SKM-1 (cell line): ENCODE measurements at regions not wholly inside any gene's neighbourhood (a gene's known extent, or its start where the extent isn't known, plus 50 kb on each side); places are given as distances from the start of the nearest gene placed in this dataset.
"Not testable (repeated sequence)": the region's sequence is repeated elsewhere in the genome, so short reads cannot be mapped to it uniquely, and the experiment has no call there.

Experiments
- DNase-seq: peaks from one replicate; lab custom pipeline; 2025; ENCODE audit not compliant: unreplicated experiment; lab: John Stamatoyannopoulos, UW

DNA sequence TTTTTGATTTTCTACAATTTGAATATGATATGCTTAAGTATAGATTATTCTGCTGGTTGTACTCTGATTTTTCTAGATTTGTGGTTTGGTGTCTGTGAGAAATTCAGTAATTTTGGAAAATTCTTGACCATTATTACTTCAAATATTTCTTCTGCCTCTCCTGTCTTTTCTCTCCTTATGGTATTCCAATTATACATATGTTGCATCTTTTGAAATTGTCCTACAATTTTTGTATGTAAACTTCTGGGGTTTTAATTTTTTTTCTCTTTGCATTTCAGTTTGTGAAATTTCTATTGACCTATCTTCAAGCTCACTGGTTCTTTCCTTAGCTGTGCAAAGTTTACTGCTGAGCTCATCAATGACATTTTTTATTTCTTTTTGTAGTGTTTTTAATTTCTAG lies 534.4 kb upstream of the SLC35B3 start:
- DNase-seq = no peak

DNA sequence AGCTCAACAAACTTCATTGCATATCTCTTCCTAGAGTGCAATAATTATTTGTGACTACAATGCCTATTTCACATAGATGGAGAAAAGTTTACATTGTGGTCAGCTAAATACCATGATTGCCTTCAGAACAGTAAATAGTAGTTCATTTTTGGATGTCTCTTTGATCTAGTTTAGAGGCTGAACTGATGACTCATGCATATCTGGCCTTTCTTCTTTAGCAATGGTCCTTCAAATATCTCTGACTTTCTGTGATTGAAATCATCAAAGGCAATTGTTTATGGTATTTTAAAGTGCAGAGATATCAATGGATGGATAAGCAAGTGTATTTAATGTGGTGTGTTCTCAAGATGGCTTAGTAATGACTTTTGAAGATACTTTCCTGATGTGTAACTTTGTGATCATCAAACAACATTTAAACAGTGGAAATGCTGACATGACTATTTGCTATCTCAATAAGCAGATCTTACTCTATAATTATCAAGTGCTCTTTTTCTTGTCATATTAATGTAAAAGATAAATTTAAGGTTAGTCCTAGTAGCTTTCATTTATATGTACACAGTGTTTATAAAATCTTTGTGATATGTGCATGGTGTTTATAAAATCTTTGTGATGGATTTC lies 523.7 kb upstream of the SLC35B3 start:
- no peak for DNase-seq

DNA sequence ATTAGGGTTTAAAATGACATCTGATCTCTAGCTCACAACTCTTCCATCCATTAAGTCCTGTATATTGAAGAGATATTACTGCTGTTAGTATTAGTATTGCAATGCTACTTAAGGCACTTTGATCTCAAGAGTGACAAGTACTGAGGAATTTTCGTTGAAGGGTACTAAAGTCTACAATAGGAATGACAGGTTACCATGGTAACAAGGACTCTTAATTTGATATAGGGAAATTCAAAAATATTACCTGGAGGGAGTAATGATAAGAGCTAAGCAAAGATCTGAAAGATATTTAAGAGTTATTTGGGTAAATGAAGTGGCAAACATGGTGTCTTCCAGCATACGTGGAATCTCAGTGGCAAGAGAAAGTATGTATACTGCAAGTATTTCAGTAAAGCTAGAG lies 518.0 kb upstream of the SLC35B3 start:
- DNase-seq = no peak

DNA sequence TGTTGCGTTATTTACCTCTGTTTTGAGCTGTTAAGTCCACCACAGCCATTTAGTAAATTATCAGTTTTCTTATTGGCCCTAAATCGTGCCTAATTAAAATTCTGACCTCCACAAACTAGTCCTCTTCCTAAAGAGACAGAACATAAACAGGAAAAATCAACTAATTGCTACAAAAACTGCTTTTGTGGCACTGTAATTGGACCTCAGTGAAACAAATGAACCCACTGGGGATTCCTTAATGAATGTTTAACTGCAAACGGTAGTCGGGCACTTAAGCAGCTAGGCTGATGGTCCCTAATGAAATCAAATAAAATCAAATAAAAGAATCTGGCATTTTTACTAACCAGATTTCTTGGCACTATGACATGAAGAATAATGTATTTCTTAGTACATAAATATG lies 513.4 kb upstream of the SLC35B3 start:
- DNase-seq = no peak

DNA sequence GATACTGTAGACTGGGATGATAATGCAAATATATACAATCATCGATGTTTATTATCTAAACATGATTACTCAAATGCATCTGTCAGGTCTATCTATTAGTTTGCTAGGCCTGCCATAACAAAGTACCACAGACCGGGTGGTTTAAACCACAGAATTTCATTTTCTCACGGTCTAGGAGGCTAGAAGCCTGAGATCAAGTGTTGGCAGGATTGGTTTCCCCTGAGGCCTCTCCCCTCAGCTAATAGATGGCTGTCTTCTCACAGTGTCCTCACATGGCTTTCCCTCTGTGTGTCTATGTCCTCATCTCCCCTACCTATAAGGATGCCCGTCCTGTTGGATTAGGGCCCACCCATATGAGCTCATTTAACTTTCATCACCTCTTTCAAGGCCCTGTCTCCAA lies 512.6 kb upstream of the SLC35B3 start:
- no peak for DNase-seq

DNA sequence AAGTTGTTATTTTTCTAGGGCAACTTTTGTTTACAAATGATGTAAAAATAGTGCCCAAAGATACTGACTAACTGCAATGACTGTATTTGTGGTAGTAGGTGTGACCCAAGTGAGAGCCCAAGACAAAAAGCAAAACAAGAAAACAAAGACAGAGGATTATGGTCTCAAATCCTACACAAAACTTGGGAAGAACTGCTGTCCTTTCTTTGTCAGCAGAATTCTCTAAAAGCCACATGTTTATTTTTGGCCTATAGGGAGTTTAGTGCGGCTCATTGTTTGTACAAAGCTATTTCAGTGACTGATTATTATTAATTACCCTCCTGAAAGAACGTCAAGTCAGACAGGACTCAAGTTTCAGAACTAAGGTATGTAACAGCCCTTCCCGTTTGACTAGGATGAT lies 509.2 kb upstream of the SLC35B3 start:
- no peak for DNase-seq

DNA sequence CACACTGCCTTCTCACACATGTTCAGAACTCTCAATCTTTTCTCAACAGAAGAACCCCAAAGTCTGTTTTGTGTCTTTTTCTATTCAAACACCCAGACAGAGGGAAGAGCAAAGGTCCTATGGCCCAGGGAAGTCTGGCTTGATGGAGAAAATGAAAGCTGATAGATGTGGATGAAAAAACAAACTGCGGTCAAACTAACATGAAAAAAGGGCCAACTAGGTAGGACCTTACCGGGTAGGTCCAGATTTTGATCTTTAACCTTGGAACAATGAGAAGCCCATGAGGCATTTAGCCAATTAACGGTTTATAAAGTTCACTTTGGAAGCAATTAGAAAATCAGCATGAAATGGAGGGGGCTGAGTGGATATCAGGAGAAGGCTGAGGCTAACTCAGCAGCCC lies 507.7 kb upstream of the SLC35B3 start:
- no peak for DNase-seq

DNA sequence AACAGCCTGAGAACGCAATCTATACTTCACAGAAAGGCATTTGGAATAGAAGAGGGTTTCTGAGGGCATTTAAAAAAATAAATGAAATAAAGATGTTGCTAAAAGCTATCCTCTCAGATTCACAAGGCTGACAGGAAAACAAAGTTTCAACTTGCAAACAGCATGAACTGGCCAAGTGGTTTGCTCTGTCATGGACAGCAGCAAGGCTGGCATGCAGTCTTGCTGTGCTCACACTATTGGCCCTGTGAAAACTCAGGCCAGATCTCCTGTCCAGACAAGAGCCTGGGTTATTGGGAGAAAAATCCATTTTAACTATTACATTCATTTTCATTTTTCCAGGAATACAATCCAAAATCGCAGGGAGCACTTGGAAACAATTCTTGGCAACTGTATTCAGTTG lies 506.2 kb upstream of the SLC35B3 start:
- no peak for DNase-seq

DNA sequence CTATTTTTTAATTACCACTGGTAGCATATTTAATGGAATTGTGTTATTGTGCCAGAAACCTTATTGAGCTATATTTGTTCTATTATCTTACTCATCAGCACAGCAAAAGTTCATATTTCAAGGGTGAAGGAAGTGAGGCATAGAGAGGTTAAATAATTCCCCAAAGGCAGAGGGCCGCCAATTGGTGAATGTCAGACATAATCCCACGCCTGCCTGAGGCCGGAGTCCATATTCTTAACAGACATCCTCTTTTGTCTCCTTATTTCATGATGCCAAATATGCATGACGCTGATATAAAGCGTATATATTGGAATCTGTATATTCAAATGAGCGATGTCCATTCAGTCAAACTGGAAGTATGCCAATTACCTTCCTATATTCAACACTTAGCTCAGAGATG lies 505.0 kb upstream of the SLC35B3 start:
- DNase-seq = no peak

DNA sequence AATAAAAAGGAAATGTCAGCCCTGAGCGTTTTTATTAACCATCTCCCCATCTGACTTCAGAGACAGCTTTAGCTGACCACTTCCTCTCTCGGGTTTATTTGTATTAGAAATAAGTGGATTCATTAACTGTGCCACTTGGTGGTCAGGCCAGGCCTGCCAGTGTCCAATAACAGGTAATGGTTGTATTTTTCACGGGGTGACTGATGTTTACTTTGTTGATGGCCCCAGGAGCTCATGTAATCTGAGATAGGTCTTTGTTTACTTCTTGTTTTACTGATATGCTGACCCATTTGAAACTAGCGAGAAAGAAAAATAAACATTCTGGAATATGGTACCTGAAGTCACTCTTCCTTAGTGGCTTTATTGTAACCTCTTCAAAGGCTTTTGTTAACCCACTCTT lies 504.3 kb upstream of the SLC35B3 start:
- no peak for DNase-seq

DNA sequence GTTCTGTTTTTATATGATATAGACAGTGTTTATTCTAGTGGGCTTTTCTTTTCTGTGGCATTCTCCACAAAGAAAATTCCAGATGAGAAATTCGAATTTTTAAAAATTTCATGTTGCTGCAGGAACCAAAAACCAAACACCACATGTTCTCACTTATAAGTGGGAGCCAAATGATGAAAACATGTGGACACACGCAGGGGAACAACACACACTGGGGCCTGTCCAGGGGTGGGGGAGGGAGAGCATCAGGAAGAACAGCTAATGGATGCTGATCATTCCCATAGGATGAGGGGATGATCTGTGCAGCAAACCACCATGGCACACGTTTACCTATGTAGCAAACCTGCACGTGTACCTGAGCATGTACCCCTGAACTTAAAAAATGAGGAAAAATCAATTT lies 499.0 kb upstream of the SLC35B3 start:
- no peak for DNase-seq

DNA sequence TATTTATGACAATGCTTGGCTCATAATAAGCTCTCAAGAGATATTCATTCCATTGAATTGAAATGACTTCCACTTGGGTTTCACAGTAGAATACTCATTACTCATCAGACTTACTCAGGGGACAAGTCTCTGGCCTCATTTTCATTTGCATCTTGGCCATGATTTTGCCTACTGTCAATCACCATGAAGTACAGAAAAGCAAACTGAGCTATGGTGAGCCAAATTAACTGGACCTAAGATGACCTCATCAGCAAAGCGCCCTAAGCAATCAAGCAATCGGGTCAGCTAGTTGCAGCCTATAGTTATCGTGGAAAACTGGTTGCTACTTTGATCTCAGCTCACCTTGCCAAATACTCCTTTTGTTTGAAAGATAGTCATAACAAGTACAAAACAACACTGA lies 494.7 kb upstream of the SLC35B3 start:
- no peak for DNase-seq

DNA sequence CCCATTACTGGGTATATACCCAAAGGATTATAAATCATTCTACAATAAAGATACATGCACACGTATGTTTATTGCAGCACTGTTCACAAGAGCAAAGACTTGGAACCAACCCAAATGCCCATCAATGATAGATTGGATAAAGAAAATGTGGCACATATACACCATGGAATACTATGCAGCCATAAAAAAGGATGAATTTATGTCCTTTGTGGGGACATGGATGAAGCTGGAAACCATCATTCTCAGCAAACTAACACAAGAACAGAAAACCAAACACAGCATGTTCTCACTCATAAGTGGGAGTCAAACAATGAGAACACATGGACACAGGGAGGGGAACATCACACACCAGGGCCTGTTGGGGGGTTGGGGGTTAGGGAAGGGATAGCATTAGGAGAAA lies 484.9 kb upstream of the SLC35B3 start:
- DNase-seq = not testable (repeated sequence)

DNA sequence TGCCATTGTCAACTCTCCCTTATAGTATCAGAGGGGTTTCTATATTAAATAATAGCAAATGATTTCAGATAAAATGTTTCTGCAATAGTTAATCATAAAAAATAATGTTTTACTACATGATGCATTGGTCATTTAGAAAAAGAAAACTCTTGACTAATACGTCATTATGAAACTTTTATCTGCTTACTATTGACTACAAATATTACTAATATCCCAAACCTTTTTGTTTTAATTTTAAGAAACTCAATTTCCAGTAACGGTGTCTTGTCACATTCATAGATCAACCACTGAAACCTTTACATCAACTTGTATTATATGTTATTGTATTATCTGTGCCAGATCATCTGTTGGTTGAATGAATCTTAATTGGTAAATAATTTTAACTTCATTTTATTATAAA lies 482.9 kb upstream of the SLC35B3 start:
- DNase-seq = no peak

DNA sequence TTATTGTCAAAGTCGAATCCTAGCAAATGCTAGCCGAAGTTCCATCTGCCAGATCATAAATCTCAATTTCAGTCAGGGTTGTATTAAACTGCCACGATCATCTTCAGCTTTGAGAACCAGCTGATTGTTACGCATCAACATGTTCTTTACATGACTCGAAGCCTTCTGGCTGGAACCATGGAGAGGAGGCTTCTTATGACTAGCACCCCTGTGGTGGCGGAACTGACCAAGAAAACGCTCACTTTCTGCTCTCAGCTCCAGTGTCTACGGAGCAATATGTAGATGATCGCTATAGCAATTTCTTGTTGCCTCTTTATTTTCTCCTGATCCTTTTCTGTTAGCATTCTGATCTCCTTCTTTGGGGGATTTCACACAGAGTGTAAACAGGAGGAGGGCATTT lies 479.4 kb upstream of the SLC35B3 start:
- DNase-seq = no peak

DNA sequence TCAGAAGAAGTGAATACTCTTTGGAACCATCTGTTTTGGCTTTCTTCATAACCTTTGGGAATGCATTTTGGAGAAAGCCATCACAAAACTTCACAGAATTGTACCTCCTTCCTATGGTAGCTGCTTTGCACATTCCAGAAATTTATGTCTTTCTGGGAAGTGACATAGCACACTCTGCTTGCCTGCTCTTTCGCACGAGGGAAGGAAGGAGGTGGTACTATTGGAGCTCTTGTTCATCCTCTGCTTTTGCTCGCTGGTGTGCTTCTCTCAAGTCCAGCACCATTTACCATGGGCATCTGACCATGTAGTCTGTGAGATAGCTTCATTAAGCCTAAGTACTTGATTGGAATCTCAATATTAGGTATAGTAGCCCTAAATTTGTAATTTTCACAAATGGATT lies 473.3 kb upstream of the SLC35B3 start:
- no peak for DNase-seq

DNA sequence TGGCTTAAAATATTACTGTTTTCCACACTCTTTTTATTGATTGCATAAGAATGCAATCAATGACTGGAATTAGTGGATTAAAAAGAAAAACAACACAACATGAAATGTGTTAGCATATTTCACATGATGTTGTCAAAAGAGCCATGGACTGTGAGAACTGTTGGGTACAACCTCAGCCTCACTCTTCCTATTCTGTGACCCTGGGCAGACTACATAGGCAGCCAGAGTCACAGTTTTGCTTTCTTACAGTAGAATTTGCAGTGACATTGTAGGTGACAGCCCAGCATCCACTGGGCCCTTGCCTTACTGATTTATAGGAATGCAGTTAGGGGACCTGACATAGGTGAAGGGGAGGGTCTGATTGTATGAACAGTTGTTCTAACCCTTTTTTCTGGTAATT lies 471.4 kb upstream of the SLC35B3 start:
- DNase-seq = no peak

DNA sequence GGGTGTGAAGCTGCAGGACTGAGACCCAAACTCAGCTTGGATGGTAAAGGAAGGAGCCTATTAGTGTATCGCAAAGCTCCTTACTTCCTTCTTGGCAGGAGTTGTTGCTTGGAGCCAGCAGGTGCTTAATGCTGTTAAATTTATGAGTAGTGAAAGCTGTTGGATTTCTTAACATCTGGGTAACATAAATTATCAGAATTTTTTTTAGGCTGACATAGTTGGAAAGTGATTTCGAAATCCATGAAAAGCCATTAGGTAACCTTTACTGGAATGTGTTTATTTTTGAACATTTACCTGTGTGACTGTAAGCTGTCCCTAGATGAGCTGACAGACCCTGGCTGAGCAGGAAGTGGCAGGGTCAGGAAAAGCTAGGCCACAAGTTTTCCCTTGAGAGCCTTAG lies 470.4 kb upstream of the SLC35B3 start:
- DNase-seq = no peak

DNA sequence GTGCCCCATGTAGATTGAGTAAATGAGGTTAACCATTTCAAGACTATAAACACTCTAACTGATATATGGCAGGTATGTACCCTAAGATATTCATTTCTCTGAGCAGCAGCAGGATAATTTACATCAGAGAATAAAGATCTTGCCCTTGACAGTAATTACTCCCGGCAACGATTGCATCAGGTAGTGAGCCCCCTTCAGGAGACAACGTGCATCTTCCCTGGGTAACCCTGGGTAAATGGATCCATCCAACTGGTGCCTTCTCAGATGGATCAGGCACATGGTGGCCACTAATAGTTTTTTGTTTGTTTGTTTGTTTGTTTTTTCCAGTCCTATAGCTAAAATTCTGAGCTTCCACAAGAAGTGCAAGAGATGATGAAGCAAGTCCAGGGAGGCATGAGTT lies 469.4 kb upstream of the SLC35B3 start:
- no peak for DNase-seq

DNA sequence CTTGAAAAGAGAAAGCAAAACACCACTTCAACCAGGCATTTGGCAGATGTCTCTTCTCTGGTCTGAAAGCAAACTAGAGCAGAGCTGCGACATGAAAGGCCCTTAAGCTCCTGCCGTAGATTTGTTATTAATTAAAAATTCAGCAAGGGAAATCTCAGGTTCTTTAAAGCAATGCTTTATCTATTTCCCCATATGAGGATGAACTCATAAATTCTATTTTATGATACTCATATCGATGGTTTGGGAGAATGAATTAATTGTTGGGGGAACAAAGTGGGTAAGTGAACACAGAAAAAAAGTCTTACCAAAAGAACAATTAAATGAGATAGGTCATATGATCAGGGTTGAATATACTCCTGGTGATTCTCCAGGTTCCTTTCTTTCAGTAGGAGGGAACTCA lies 464.7 kb upstream of the SLC35B3 start:
- DNase-seq = no peak

DNA sequence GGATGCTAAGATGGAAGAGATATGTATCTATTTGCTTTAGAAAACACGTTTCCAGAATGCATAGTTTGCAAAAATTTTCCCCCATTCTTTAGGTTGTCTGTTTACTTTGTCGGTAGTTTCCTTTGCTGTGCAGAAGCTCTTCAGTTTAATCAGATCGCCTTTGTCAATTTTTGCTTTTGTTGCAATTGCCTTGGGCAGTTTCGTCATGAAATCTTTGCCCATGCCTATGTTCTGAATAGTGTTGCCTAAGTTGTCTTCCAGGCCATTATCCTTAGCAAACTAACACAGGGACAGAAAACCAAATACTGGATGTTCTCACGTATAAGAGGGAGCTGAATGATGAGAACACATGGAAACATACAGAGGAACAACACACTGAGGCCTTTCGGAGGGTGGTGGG lies 454.2 kb upstream of the SLC35B3 start:
- DNase-seq = no peak

DNA sequence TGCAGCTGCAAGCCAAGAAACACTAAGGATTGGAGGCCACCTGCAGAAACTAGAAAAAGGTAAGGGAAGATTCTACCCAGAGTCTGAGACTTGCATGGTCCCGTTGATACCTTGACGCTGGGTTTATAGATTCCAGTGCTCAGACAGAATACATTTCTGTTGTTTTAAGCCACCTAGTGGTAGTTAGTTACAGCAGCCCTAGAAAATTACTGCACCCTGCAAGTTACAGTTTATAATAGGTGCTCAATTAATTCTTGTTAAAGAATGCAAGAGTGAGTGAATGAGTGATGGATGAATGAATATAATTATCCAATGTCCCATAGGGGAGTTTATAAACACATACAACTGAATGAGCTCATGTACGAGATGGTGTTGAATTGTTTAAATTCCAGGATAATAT lies 453.1 kb upstream of the SLC35B3 start:
- no peak for DNase-seq

DNA sequence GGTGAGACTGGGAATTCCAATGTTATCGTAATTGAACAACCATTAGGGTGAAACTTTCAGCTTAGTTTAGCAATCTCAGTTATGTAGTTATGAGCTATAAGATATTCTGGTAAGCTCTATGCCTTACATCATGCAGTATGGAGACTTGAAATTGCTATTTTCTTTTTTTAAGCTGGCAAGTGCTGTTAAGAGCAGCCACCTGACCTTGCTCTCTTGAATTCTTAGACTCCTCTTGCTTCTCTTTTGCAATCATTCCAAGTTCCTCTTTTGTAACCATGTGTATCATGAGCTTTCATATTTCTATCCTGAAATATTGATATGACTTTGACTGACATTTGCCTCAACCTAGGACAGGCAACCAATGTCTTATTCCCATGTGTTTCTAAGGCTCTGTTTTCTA lies 446.3 kb upstream of the SLC35B3 start:
- peak; percentile 46 for DNase-seq

DNA sequence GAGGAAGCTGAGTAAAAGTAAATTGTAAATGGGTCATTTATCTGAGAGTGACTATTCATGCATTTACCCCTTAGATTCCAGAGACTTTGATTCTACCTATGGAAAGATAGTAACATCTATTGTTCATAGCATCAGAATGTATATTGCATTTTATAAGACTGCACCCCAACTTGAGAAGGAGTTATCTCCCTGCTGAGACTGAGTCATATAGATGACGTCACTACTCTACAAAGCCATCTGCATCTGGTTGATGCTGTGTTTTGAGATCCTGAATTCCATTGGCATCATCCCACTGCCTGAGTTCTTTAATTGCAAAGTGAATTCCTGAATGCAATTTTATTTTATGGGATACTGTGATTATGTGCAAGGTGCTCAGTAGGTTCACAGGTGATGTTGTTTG lies 444.0 kb upstream of the SLC35B3 start:
- no peak for DNase-seq
